Panc1 (cell line): ENCODE measurements at regions not wholly inside any gene's neighbourhood (a gene's known extent, or its start where the extent isn't known, plus 50 kb on each side); places are given as distances from the start of the nearest gene placed in this dataset.

Experiments
- ATAC-seq: fragments of 200-7000 bp; cut with Tn5 transposase; 2 replicates; pipeline ENCODE4 v1.9.1; 2020; ENCODE audit warnings: mild to moderate bottlenecking, moderate library complexity
- BruUV-seq: library from RNA; stranded (reverse); fragments of 400-500 nt; replicated peaks from 2 replicates; lab custom pipeline; 2021; lab: Mats Ljungman, UMichigan
- CTCF ChIA-PET: fragments of 300-600 bp; sonication (Branson Sonifier 250); formaldehyde crosslinking; loops from one replicate; lab custom pipeline; 2022; ENCODE audit warnings: antibody characterized with exemption; lab: Charles Lee
- POLR2A ChIA-PET: fragments of 300-600 bp; sonication (Branson Sonifier 250); formaldehyde crosslinking; loops from one replicate; lab custom pipeline; 2022; ENCODE audit warnings: antibody characterized with exemption; lab: Charles Lee
- DNase-seq: peaks from one replicate; pipeline ENCODE4 v3.0.0-alpha.2; 2010; ENCODE audit warnings: low read depth, low spot score
- H3K27ac ChIP-seq: 2 replicates; pipeline ENCODE4 v1.5.1; 2011; ENCODE audit warnings: mild to moderate bottlenecking, low read length, inconsistent platforms
- H3K27me3 ChIP-seq: fragments of 200-500 bp; sonication (Bioruptor generic); 2 replicates; pipeline ENCODE4 v1.6.0; 2014; ENCODE audit warnings: low read length, inconsistent platforms; ENCODE audit not compliant: control insufficient read depth, insufficient read depth
- H3K36me3 ChIP-seq: fragments of 200-500 bp; sonication (Bioruptor generic); 2 replicates; pipeline ENCODE4 v1.5.1; 2014; ENCODE audit warnings: inconsistent platforms, mild to moderate bottlenecking, low read length, moderate library complexity; ENCODE audit not compliant: control insufficient read depth, insufficient read depth
- H3K4me1 ChIP-seq: 2 replicates; pipeline ENCODE4 v1.5.1; 2011; ENCODE audit warnings: inconsistent platforms, mild to moderate bottlenecking, low read length, moderate library complexity; ENCODE audit not compliant: control insufficient read depth, insufficient read depth
- H3K4me3 ChIP-seq, 2 experiments: 2 replicates each; pipeline ENCODE4 v1.5.1; 2011 to 2012; ENCODE audit warnings: low read depth in 2 of 2, low read length in 2 of 2, mild to moderate bottlenecking in 2 of 2, inconsistent platforms in 1 of 2, moderate library complexity in 1 of 2
- H3K9me3 ChIP-seq: fragments of 200-500 bp; sonication (Bioruptor generic); 2 replicates; pipeline ENCODE4 v1.5.1; 2014; ENCODE audit warnings: low read depth, mild to moderate bottlenecking, inconsistent platforms, low read length, moderate library complexity; ENCODE audit not compliant: control insufficient read depth, insufficient read depth
- CTCF ChIP-seq: fragments of 450-650 bp; IDR thresholded peaks from 2 replicates; pipeline ENCODE4 v1.5.1; 2017; ENCODE audit warnings: mild to moderate bottlenecking
- POLR2AphosphoS5 ChIP-seq: IDR thresholded peaks from 2 replicates; pipeline ENCODE4 v1.6.1; 2012; ENCODE audit warnings: mild to moderate bottlenecking, low read depth, low read length, moderate library complexity
- SIN3A ChIP-seq: IDR thresholded peaks from 2 replicates; pipeline ENCODE4 v1.6.1; 2012; ENCODE audit warnings: low read depth, mild to moderate bottlenecking, low read length, moderate library complexity, borderline replicate concordance; ENCODE audit not compliant: insufficient read depth
- TCF7L2 ChIP-seq: IDR thresholded peaks from 2 replicates; pipeline ENCODE4 v1.6.1; 2011; ENCODE audit warnings: mild to moderate bottlenecking, low read depth, low read length, inconsistent platforms
- in situ Hi-C: cut with HindIII; loops from 2 replicates; pipeline ENCODE4 v1.10.0; 2016; ENCODE audit warnings: low sequenced_read_pairs, low pct_unique_long_range_greater_than_20kb
- intact Hi-C: fragments of 100-400 bp; cut with micrococcal nuclease; formaldehyde crosslinking; loops from one replicate; pipeline ENCODE4 v1.10.0; 2022; ENCODE audit not compliant: unreplicated experiment
- TF ChIP-seq, protein P1 (sequence below), 2 experiments: IDR thresholded peaks; 2 replicates each; pipeline ENCODE4 v1.6.1; 2011 to 2012; ENCODE audit warnings: low read depth in 2 of 2, control low read depth in 1 of 2, low read length in 1 of 2, mild to moderate bottlenecking in 1 of 2, moderate library complexity in 1 of 2; ENCODE audit not compliant: insufficient read depth in 1 of 2

DNA sequence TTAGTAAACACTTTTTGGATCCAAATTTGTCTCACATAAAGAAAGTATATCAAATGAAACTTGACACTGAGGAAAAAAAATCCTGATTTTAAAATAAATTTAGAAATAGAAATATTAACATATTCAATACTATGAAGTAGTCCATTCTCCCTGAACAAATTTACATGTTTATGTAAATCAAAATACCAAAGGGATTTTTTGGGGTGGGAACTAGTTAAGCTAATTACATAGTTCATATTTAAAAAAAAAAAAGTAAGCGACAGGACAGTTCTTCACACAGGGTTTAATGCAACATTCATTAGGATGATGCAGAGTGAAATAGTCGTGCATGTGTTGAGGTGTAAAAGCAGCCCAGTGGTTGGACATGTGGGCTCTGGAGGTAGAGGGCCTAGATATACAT is 433.5 kb upstream of the B3GALT2 start:
- no peak for DNase-seq
- H3K27ac ChIP-seq: no peak overlapping the region
- H3K27me3 ChIP-seq: no peaks in the 10 kb centered on the region
- H3K4me3 ChIP-seq: no peak overlapping the region
- no peak for ATAC-seq
- no peaks in the 10 kb centered on the region for H3K36me3 ChIP-seq
- no peaks in the 10 kb centered on the region for H3K9me3 ChIP-seq
- no peaks in the 10 kb centered on the region for H3K4me1 ChIP-seq
- TF ChIP-seq SIN3A (no peak), POLR2AphosphoS5 (no peak), TCF7L2 (no peak), CTCF (no peak)
- TF ChIP-seq, protein P1, sequence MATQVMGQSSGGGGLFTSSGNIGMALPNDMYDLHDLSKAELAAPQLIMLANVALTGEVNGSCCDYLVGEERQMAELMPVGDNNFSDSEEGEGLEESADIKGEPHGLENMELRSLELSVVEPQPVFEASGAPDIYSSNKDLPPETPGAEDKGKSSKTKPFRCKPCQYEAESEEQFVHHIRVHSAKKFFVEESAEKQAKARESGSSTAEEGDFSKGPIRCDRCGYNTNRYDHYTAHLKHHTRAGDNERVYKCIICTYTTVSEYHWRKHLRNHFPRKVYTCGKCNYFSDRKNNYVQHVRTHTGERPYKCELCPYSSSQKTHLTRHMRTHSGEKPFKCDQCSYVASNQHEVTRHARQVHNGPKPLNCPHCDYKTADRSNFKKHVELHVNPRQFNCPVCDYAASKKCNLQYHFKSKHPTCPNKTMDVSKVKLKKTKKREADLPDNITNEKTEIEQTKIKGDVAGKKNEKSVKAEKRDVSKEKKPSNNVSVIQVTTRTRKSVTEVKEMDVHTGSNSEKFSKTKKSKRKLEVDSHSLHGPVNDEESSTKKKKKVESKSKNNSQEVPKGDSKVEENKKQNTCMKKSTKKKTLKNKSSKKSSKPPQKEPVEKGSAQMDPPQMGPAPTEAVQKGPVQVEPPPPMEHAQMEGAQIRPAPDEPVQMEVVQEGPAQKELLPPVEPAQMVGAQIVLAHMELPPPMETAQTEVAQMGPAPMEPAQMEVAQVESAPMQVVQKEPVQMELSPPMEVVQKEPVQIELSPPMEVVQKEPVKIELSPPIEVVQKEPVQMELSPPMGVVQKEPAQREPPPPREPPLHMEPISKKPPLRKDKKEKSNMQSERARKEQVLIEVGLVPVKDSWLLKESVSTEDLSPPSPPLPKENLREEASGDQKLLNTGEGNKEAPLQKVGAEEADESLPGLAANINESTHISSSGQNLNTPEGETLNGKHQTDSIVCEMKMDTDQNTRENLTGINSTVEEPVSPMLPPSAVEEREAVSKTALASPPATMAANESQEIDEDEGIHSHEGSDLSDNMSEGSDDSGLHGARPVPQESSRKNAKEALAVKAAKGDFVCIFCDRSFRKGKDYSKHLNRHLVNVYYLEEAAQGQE (IDR thresholded peaks at IDR 0.05; ENCODE audit: insufficient read depth in 1 of 2, low read depth in 2 of 2, low read length in 1 of 2): no peak
- no TSS peak for BruUV-seq
- in situ Hi-C loops (no loop called here), intact Hi-C loops (no loop called here)
- POLR2A ChIA-PET: no interaction called here
- CTCF ChIA-PET: no interaction called here

DNA sequence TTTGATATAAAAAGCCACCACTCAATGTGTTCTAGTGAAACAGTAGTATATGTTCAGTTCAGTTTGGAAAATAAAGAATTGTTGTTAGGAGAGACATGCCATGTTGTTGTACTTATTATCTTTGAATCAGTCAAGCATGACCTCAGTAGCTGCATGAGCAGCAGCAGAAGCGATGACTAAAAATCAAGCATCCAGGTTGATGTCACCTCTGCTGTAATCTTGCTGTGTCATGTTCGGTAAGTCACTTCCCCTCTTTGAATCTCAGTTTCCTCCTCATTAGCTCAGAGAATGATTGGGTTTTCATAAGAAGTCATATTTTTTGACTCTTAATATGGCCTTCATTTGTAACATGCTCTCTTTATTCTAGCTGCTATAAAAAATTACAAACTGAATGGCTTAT is 428.4 kb upstream of the B3GALT2 start:
- ATAC-seq (no peak), DNase-seq (no peak)
- Histone ChIP-seq H3K27ac (no peak overlapping the region), H3K9me3 (no peaks in the 10 kb centered on the region), H3K4me3 (no peak overlapping the region), H3K4me1 (no peaks in the 10 kb centered on the region), H3K27me3 (no peaks in the 10 kb centered on the region), H3K36me3 (no peaks in the 10 kb centered on the region)
- no TSS peak for BruUV-seq
- ChIA-PET POLR2A (no interaction called here), CTCF (no interaction called here)
- intact Hi-C loops (no loop called here), in situ Hi-C loops (no loop called here)
- TF ChIP-seq SIN3A (no peak), POLR2AphosphoS5 (no peak), CTCF (no peak), TCF7L2 (no peak)
- TF ChIP-seq, protein P1 (IDR thresholded peaks at IDR 0.05; ENCODE audit: insufficient read depth in 1 of 2, low read depth in 2 of 2, low read length in 1 of 2): no peak
